PC-9 (cell line): ENCODE measurements at regions not wholly inside any gene's neighbourhood (a gene's known extent, or its start where the extent isn't known, plus 50 kb on each side); places are given as distances from the start of the nearest gene placed in this dataset.
"Not testable (repeated sequence)": the region's sequence is repeated elsewhere in the genome, so short reads cannot be mapped to it uniquely, and the experiment has no call there.

Source experiments
- BruUV-seq: library from RNA; stranded (reverse); fragments of 400-500 nt; replicated peaks from 2 replicates; lab custom pipeline; 2021; lab: Mats Ljungman, UMichigan
- CTCF ChIA-PET: fragments of 300-600 bp; sonication (Branson Sonifier 250); formaldehyde crosslinking; loops from one replicate; lab custom pipeline; 2022; ENCODE audit warnings: antibody characterized with exemption; lab: Charles Lee
- POLR2A ChIA-PET: fragments of 300-600 bp; sonication (Branson Sonifier 250); formaldehyde crosslinking; loops from one replicate; lab custom pipeline; 2022; ENCODE audit warnings: antibody characterized with exemption; ENCODE audit not compliant: unreplicated experiment; lab: Charles Lee
- DNase-seq, 2 experiments: peaks; one replicate each; pipeline versions ENCODE4 v3.0.0 to v3.0.0-alpha.2; 2015 to 2022; ENCODE audit warnings: mixed read lengths in 1 of 2
- H2AFZ ChIP-seq: fragments of 200-600 bp; sonication (generic); 2 replicates; pipeline ENCODE4 v1.8.1; 2017; ENCODE audit warnings: antibody characterized with exemption
- H3F3A ChIP-seq: fragments of 200-600 bp; sonication (generic); 2 replicates; pipeline ENCODE4 v1.8.1; 2017; ENCODE audit warnings: antibody characterized with exemption, mild to moderate bottlenecking, low read depth; ENCODE audit not compliant: insufficient read depth
- H3K27ac ChIP-seq: fragments of 200-600 bp; sonication (generic); 2 replicates; pipeline ENCODE4 v1.6.1; 2016; ENCODE audit warnings: mixed run types
- H3K27me3 ChIP-seq: fragments of 200-600 bp; sonication (generic); 2 replicates; pipeline ENCODE4 v1.6.1; 2016; ENCODE audit warnings: low read depth, mixed run types; ENCODE audit not compliant: insufficient read depth
- H3K36me3 ChIP-seq: fragments of 200-600 bp; sonication (generic); 2 replicates; pipeline ENCODE4 v1.6.1; 2016; ENCODE audit warnings: low read depth, mixed run types
- H3K4me1 ChIP-seq: fragments of 200-600 bp; sonication (generic); replicated peaks from 2 replicates; pipeline ENCODE4 v1.6.1; 2016; ENCODE audit warnings: mixed run types; ENCODE audit not compliant: insufficient read depth
- H3K4me2 ChIP-seq: fragments of 200-600 bp; sonication (generic); 2 replicates; pipeline ENCODE4 v1.6.1; 2017; ENCODE audit warnings: mixed run types
- H3K4me3 ChIP-seq: fragments of 200-600 bp; sonication (generic); 2 replicates; pipeline ENCODE4 v1.6.1; 2016; ENCODE audit warnings: mixed run types
- H3K79me2 ChIP-seq: fragments of 200-600 bp; sonication (generic); 2 replicates; pipeline ENCODE4 v1.6.1; 2017; ENCODE audit warnings: low read depth, mixed run types
- H3K9me2 ChIP-seq: fragments of 200-600 bp; sonication (generic); 2 replicates; pipeline ENCODE4 v1.8.1; 2017; ENCODE audit warnings: mild to moderate bottlenecking; ENCODE audit not compliant: insufficient read depth
- H3K9me3 ChIP-seq: fragments of 200-600 bp; sonication (generic); 2 replicates; pipeline ENCODE4 v1.8.1; 2016; ENCODE audit warnings: low read depth; ENCODE audit not compliant: insufficient read depth
- H4K20me1 ChIP-seq: fragments of 200-600 bp; sonication (generic); 2 replicates; pipeline ENCODE4 v1.8.1; 2017; ENCODE audit not compliant: insufficient read depth
- EZH2 ChIP-seq: fragments of 200-600 bp; sonication (generic); IDR thresholded peaks from 2 replicates; pipeline ENCODE4 v1.8.0; 2017; ENCODE audit warnings: antibody characterized with exemption, low read depth
- intact Hi-C: fragments of 100-400 bp; cut with micrococcal nuclease; formaldehyde crosslinking; loops from one replicate; pipeline ENCODE4 v1.10.0; 2022; ENCODE audit not compliant: unreplicated experiment
- TF ChIP-seq, protein P1 (sequence below): fragments of 200-600 bp; sonication (generic); conservative IDR thresholded peaks from 2 replicates; pipeline ENCODE4 v1.6.1; 2017; ENCODE audit warnings: mixed run types, antibody characterized with exemption, mild to moderate bottlenecking, moderate library complexity

DNA sequence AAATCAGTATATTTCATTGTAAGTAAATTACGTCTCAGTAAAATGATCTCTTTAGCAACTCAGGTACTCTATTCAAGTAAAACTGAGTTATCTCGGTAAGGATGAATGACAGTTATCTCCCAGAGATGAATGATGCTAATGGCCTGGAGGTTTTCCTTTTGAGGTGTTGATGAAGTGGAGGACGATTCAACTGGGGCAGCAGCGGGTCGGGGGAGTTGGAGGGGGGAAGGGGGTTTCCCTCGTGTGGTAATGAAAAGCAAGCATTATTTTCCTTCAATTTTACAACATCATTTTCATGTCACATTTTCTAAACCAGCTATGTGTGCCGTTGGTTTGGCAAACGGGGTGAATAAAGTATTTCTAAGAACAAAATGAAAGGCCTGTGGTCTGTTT, 92.4 kb upstream of the ATXN3L start:
- no peak for TF ChIP-seq EZH2
- TF ChIP-seq, protein P1, sequence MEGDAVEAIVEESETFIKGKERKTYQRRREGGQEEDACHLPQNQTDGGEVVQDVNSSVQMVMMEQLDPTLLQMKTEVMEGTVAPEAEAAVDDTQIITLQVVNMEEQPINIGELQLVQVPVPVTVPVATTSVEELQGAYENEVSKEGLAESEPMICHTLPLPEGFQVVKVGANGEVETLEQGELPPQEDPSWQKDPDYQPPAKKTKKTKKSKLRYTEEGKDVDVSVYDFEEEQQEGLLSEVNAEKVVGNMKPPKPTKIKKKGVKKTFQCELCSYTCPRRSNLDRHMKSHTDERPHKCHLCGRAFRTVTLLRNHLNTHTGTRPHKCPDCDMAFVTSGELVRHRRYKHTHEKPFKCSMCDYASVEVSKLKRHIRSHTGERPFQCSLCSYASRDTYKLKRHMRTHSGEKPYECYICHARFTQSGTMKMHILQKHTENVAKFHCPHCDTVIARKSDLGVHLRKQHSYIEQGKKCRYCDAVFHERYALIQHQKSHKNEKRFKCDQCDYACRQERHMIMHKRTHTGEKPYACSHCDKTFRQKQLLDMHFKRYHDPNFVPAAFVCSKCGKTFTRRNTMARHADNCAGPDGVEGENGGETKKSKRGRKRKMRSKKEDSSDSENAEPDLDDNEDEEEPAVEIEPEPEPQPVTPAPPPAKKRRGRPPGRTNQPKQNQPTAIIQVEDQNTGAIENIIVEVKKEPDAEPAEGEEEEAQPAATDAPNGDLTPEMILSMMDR: no peak
- Histone ChIP-seq H3K79me2 (no peaks in the 10 kb centered on the region), H3K36me3 (no peaks in the 10 kb centered on the region), H2AFZ (no peak overlapping the region), H3K9me2 (no peaks in the 10 kb centered on the region), H3K27me3 (no peaks in the 10 kb centered on the region), H3K4me2 (no peak overlapping the region), H3K4me1 (no peaks in the 10 kb centered on the region), H4K20me1 (no peaks in the 10 kb centered on the region), H3K27ac (no peak overlapping the region), H3K4me3 (no peak overlapping the region), H3K9me3 (no peaks in the 10 kb centered on the region), H3F3A (no peaks in the 10 kb centered on the region)
- no peak for DNase-seq
- POLR2A ChIA-PET: no interaction called here
- CTCF ChIA-PET: no interaction called here
- no TSS peak for BruUV-seq
- intact Hi-C loops: no loop called here

DNA sequence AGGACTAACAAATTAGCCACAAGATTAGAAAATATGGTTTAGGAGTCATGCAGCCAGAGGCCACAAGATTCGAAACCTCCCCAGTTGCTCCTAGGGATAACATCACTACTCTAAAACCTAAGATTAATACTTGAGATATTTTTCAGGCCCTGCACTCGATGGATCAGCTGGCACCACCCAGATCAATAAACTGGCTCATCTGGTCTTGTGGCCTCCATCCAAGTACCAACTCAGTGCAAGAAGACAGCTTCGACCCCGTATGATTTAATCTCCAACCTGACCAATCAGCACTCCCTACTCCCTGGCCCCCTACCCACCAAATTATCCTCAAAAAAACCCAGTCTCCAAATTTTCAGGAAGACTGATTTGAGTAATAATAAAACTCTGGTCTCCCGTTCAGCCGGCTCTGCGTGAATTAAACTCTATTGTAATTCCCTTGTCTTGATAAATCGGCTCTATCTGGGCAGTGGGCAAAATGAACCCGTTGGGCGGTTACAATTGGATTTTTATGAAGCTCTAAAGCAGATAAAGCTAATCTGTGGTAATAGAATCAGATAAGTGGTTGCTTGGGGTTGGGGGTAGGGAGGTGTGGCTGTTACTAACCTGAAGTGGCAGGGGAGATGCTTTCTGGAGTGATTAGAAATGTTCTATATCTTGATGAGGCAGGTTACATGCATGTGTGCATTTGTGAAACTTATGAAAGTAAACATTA, 91.8 kb upstream of the ATXN3L start:
- Histone ChIP-seq H3K4me2 (no peak overlapping the region), H4K20me1 (no peaks in the 10 kb centered on the region), H2AFZ (no peak overlapping the region), H3K27me3 (no peaks in the 10 kb centered on the region), H3K9me2 (no peaks in the 10 kb centered on the region), H3K9me3 (no peaks in the 10 kb centered on the region), H3K4me3 (no peak overlapping the region), H3K4me1 (no peaks in the 10 kb centered on the region), H3K79me2 (no peaks in the 10 kb centered on the region), H3K27ac (no peak overlapping the region), H3F3A (no peaks in the 10 kb centered on the region), H3K36me3 (no peaks in the 10 kb centered on the region)
- no TSS peak for BruUV-seq
- DNase-seq: no peak
- POLR2A ChIA-PET: no interaction called here
- TF ChIP-seq, protein P1: no peak
- no peak for TF ChIP-seq EZH2
- intact Hi-C loops: no loop called here
- CTCF ChIA-PET: no interaction called here

DNA sequence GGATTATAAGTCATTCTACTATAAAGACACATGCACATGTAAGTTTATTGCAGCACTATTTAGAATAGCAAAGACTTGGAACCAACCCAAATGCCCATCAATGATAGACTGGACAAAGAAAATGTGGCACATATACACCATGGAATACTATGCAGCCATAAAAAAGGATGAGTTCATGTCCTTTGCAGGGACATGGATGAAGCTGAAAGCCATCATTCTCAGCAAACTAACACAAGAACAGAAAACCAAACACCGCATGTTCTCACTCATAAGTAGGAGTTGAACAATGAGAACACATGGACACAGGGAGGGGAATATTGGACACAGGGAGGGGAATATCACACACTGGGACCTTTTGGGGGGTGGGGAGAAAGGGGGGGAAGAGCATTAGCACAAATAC, 88.7 kb upstream of the ATXN3L start:
- H3K27ac ChIP-seq, intact Hi-C loops, H3K27me3 ChIP-seq, H3K9me2 ChIP-seq, H3K4me2 ChIP-seq, H3K9me3 ChIP-seq, H4K20me1 ChIP-seq, H3K4me1 ChIP-seq, BruUV-seq, DNase-seq, CTCF ChIA-PET, H2AFZ ChIP-seq, H3K4me3 ChIP-seq, H3K36me3 ChIP-seq, POLR2A ChIA-PET, H3F3A ChIP-seq, H3K79me2 ChIP-seq: not testable (repeated sequence)

DNA sequence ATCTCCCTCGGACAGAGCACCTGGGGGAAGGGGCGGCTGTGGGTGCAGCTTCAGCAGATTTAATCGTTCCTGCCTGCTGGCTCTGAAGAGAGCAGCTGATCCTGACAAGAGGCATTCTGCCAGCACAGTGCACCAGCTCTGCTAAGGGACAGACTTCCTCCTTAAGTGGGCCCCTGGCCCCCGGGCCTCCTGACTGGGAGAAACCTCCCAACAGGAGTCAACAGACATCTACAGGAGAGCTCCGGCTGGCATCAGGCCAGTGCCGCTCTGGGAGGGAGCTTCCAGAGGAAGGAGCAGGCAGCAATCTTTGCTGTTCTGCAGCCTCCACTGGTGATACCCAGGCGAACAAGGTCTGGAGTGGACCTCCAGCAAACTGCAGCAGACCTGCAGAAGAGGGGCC, 84.9 kb upstream of the ATXN3L start:
- H3K9me2 ChIP-seq, CTCF ChIA-PET, POLR2A ChIA-PET: not testable (repeated sequence)

More for the DNA sequence above, 84.9 kb upstream of the ATXN3L start:
- H3K27ac ChIP-seq, H4K20me1 ChIP-seq, H3K9me3 ChIP-seq, BruUV-seq, H3K36me3 ChIP-seq, H3F3A ChIP-seq, H3K4me1 ChIP-seq, H3K27me3 ChIP-seq, intact Hi-C loops, H3K79me2 ChIP-seq, H3K4me3 ChIP-seq, H2AFZ ChIP-seq, DNase-seq, H3K4me2 ChIP-seq: not testable (repeated sequence)
